Transverse colon (tissue), 4 donors: ENCODE measurements at regions not wholly inside any gene's neighbourhood (a gene's known extent, or its start where the extent isn't known, plus 50 kb on each side); places are given as distances from the start of the nearest gene placed in this dataset.
"Not testable (repeated sequence)": the region's sequence is repeated elsewhere in the genome, so short reads cannot be mapped to it uniquely, and the experiment has no call there.

Experiments
- POLR2A ChIP-seq: fragments of 450-650 bp; IDR thresholded peaks from one replicate; pipeline ENCODE4 v1.6.1; 2016; ENCODE audit warnings: antibody characterized with exemption, mild to moderate bottlenecking, moderate library complexity
- POLR2AphosphoS5 ChIP-seq, 3 donors: sonication (generic); formaldehyde crosslinking; IDR thresholded peaks; one replicate each; pipeline ENCODE4 v1.6.1; 2016; ENCODE audit warnings: antibody characterized with exemption in 3 of 3
- TF ChIP-seq, protein P1 (sequence below), 5 experiments: fragments of 200-600 bp in 3 of 5; fragments of 450-650 bp in 2 of 5; sonication (generic) in 3 of 5; IDR thresholded peaks; 1 replicate in 2 of 5; 2 replicates in 3 of 5; pipeline ENCODE4 v1.5.1; 2016 to 2017; ENCODE audit warnings: antibody characterized with exemption in 5 of 5, inconsistent platforms in 3 of 5, mild to moderate bottlenecking in 2 of 5, moderate library complexity in 1 of 5

- not testable (repeated sequence) for TF ChIP-seq POLR2AphosphoS5 (IDR thresholded peaks at IDR 0.05); POLR2A
- TF ChIP-seq, protein P1, sequence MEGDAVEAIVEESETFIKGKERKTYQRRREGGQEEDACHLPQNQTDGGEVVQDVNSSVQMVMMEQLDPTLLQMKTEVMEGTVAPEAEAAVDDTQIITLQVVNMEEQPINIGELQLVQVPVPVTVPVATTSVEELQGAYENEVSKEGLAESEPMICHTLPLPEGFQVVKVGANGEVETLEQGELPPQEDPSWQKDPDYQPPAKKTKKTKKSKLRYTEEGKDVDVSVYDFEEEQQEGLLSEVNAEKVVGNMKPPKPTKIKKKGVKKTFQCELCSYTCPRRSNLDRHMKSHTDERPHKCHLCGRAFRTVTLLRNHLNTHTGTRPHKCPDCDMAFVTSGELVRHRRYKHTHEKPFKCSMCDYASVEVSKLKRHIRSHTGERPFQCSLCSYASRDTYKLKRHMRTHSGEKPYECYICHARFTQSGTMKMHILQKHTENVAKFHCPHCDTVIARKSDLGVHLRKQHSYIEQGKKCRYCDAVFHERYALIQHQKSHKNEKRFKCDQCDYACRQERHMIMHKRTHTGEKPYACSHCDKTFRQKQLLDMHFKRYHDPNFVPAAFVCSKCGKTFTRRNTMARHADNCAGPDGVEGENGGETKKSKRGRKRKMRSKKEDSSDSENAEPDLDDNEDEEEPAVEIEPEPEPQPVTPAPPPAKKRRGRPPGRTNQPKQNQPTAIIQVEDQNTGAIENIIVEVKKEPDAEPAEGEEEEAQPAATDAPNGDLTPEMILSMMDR (IDR thresholded peaks at IDR 0.05), result peak; percentile 24 to 44 (median 32)
These were observed 72.2 kb upstream of the HNRNPA1L2 start for GRCh38 chr13:52569904-52570602.
